CD4-positive, alpha-beta T cell treated with Interferon alpha-2 for 1 hour (primary cell): ENCODE measurements at regions not wholly inside any gene's neighbourhood (a gene's known extent, or its start where the extent isn't known, plus 50 kb on each side); places are given as distances from the start of the nearest gene placed in this dataset.

Source experiments
- DNase-seq, 2 donors: peaks; one replicate each; pipeline ENCODE4 v3.0.0-alpha.2; 2020 to 2022

DNA sequence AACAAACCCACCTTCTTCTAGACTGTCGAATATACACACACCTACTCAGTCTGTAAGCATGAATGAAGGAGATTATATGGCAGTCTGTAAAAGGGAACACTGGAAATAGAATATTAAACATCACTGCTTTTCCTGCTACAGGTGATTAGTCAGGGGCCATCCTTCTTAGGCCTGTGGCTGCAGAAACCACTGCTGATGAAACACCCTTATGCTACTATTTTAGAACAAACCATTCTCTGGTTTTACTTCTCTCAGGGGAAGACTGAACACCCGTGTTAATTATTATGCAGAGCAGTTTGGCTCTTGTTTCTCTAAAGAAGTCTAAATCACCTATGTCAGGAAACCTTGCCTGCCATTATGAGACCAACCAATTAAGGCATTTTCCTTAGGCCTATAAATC lies 351.1 kb upstream of the KLF6 start:
- no peak for DNase-seq

- no peak for DNase-seq
Observed at GRCh38 chr10:4132216-4132556, 347.2 kb upstream of the KLF6 start.

GRCh38 chr10:4131407-4132215 lies 346.6 kb upstream of the KLF6 start:
- DNase-seq: peak; percentile 71 to 87

DNA sequence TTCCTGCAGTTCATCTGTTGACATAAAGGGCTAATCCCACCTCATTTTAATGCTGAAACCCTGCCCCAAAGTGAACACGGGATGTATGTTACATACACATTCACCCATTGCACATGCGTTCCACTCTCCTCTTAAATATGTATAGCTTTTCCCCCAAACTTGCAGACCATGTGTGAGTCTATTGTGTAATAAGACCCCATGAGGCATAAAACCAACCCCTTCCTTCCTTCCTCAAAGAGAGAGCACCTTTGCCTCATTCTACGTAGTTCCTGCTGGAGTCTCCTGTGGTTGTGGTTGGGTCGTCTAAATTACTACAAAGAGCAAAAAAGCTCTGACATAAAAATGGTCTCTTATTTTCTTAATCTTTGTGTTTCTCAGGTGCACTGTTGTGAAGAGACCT lies 345.7 kb upstream of the KLF6 start:
- DNase-seq: peak; percentile 56 to 71

DNA sequence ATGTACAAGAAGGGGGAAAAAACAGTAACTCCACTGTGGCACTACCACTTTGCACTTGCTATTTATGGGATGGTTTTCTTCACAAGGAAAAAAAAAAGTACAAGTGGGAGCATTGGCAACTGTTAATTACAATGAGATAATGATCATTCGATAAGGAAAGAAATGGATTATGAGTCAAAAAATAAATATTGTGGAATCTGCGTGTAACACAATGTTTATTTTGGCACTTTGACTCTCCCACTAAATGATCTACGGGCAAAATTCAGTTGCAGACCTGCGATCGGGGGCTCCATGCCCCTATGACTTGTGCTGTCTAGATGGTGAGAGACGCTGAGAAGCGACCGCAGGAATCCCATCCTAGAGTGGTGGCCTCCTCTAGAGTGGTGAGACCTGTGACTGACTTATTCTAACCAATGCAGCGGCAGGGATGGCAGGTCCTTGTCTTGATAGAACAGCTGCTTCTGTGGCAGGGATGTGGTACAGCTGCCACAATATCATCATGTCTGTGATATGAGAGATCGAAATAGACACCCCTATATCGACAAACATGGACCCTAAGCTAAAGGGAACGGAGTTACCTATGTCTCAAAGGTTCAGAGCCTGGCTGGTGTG lies 345.0 kb upstream of the KLF6 start:
- DNase-seq: no peak

- peak; percentile 54 to 63 for DNase-seq
Observed at GRCh38 chr10:4127518-4128315, 342.7 kb upstream of the KLF6 start.

GRCh38 chr10:4125776-4126175 lies 340.8 kb upstream of the KLF6 start:
- DNase-seq: no peak

GRCh38 chr10:4121502-4122380 lies 336.7 kb upstream of the KLF6 start:
- DNase-seq: peak; percentile 15 to 44

DNA sequence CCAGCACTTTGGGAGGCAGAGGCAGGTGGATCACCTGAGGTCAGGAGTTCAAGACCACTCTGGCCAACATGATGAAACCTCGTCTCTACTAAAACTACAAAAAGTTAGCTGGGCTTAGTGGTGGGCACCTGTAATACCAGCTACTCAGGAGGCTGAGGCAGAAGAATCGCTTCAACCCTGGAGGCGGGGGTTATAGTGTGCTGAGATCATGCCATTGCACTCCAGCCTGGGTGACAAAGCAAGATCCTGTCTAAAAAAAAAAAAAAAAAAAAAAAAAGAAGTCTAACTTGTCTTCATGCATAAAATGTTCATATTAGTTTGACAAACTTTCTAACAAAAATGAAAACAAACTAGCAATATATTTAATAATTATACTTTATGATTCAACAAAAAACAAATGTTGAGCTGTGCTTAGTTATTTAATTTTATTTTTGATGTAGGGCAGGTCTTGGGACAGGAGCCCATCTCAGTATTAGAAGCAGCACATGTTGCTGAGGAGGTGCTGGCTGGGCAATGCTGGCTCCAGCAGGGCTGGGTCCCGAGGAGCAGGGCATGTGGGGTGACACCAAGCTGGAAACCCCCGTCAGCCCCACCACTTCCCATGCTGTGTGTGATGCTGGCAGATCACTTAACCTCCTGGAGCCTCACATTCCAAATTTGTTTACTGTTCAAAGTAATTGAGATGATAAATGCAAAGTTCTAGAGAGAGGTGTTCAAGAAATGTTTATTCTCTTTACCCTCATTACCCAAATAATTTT lies 335.3 kb upstream of the KLF6 start:
- peak; percentile 42 to 46 for DNase-seq

DNA sequence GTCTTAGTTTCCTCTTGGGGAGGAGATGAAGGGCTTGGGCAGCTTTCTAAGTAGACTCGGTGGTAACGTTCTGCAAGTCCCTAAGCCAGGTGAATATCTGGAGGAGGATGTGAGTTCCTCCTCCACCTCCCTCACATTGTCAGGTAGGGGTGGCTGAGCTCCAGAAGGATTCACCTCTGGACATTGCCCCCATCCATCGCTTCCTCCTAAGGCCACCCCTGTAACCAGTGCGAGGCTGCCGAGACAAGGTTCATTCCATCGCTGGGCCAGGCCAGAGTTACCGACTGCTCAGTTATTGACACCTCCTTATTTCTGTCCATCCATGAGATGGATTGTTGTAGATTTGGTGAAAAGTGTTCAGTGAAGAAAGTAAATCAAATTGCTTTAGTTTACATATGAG lies 334.1 kb upstream of the KLF6 start:
- no peak for DNase-seq

DNA sequence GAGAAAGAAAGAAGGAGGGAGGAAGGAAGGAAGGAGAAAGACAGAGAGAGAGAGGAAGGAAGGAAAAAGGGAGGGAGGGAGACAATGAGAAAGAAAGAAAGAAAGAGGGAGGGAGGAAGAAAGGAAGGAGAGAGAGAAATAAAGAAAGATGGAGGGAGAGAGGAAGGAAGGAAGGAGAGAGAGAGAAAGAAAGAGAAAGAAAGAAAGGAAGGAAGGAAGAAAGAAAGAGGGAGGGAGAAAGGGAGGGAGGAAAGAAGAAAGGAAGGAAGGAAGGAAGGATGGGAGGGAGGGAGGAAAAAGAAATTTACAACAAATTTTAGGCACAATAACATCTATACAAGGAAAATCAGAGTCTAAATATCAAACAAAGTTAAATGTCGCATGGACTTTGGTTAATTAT lies 332.6 kb upstream of the KLF6 start:
- DNase-seq: no peak

DNA sequence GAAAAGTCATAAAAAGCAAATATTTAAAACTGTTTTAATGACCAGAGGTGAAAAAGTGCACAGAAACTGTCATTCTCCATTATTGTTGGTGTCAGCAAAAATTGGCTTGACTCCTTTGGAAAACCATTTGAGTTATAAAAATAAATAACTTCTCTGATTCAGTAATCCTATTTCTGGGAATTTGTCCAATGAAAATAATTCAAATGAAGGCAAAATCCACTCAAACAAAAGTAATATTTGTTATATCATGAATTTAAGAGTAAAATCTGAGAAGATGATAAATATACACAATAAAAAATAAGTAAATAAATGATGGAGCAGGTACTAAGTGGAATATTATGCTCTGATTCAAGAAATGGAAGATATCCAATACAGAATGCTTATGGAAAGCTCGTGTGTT lies 326.6 kb upstream of the KLF6 start:
- DNase-seq: no peak

GRCh38 chr10:4109469-4109868 lies 324.5 kb upstream of the KLF6 start:
- no peak for DNase-seq

DNA sequence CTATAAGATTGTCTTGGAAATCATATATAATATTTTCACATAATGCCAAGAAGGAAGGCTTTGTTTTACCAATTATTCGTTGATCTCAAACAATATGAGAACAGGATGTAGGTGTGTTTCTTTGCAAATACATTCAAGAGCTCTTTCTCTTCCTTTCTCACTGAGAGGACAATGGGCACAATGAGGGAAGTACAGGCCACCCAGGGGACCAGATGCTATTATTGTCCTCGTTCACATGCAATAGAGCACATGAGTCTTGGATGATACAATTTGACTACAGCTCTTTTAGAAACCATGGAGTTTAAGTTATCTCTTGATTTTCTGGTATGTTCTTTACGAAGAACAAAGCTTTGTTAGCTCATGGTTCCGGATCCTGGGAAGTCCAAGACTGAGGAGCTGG lies 323.7 kb upstream of the KLF6 start:
- no peak for DNase-seq

- peak in 1 of 2 donors; percentile 18 for DNase-seq
Observed at GRCh38 chr10:4107285-4107851, 322.4 kb upstream of the KLF6 start.

GRCh38 chr10:4103603-4104002 lies 318.6 kb upstream of the KLF6 start:
- DNase-seq: no peak

GRCh38 chr10:4102802-4103344 lies 317.9 kb upstream of the KLF6 start:
- DNase-seq: no peak

GRCh38 chr10:4101918-4102654 lies 317.1 kb upstream of the KLF6 start:
- DNase-seq: no peak

- no peak for DNase-seq
Observed at GRCh38 chr10:4100380-4100779, 315.4 kb upstream of the KLF6 start.

GRCh38 chr10:4099202-4099601 lies 314.2 kb upstream of the KLF6 start:
- DNase-seq: no peak
